H9 (cell line): ENCODE measurements at regions not wholly inside any gene's neighbourhood (a gene's known extent, or its start where the extent isn't known, plus 50 kb on each side); places are given as distances from the start of the nearest gene placed in this dataset.

Experiments used
- DNase-seq: peaks from one replicate; pipeline ENCODE4 v3.0.0-alpha.2; 2017
- H2AFZ ChIP-seq: one replicate; pipeline ENCODE4 v1.6.1; 2013; ENCODE audit warnings: mild to moderate bottlenecking, low read length, control low read depth, moderate library complexity
- H2AK5ac ChIP-seq: 2 replicates; pipeline ENCODE4 v1.6.1; 2013; ENCODE audit warnings: low read length, control low read depth, mixed read lengths; ENCODE audit not compliant: insufficient read length
- H2BK120ac ChIP-seq: one replicate; pipeline ENCODE4 v1.6.1; 2013; ENCODE audit warnings: low read depth, mild to moderate bottlenecking, low read length, control low read depth, inconsistent platforms; ENCODE audit not compliant: poor library complexity, severe bottlenecking
- H2BK12ac ChIP-seq: 2 replicates; pipeline ENCODE4 v1.6.1; 2013; ENCODE audit warnings: low read length, control low read depth, mixed read lengths, low read depth; ENCODE audit not compliant: insufficient read length
- H2BK15ac ChIP-seq: 2 replicates; pipeline ENCODE4 v1.6.1; 2013; ENCODE audit warnings: low read depth, low read length, control low read depth
- H2BK20ac ChIP-seq: one replicate; pipeline ENCODE4 v1.6.1; 2013; ENCODE audit warnings: low read depth, mild to moderate bottlenecking, low read length, control low read depth, inconsistent platforms; ENCODE audit not compliant: poor library complexity, severe bottlenecking
- H2BK5ac ChIP-seq: 2 replicates; pipeline ENCODE4 v1.6.1; 2013; ENCODE audit warnings: low read length, control low read depth, mixed read lengths; ENCODE audit not compliant: insufficient read length
- H3K14ac ChIP-seq: 2 replicates; pipeline ENCODE4 v1.6.1; 2013; ENCODE audit warnings: low read length, control low read depth; ENCODE audit not compliant: insufficient read depth
- H3K18ac ChIP-seq: 2 replicates; pipeline ENCODE4 v1.6.1; 2013; ENCODE audit warnings: low read depth, mild to moderate bottlenecking, mixed read lengths, low read length, control low read depth; ENCODE audit not compliant: insufficient read length
- H3K23ac ChIP-seq: 2 replicates; pipeline ENCODE4 v1.6.1; 2013; ENCODE audit warnings: low read length, control low read depth, mixed read lengths, low read depth; ENCODE audit not compliant: insufficient read length
- H3K23me2 ChIP-seq: 2 replicates; pipeline ENCODE4 v1.6.1; 2013; ENCODE audit warnings: low read depth, mild to moderate bottlenecking, mixed read lengths, low read length, control low read depth; ENCODE audit not compliant: insufficient read length, poor library complexity, severe bottlenecking
- H3K27ac ChIP-seq: 2 replicates; pipeline ENCODE4 v1.5.1; 2013; ENCODE audit warnings: low read length, control low read depth, mixed read lengths, low read depth; ENCODE audit not compliant: insufficient read length
- H3K27me3 ChIP-seq: 2 replicates; pipeline ENCODE4 v1.6.1; 2013; ENCODE audit warnings: low read length, control low read depth, inconsistent platforms; ENCODE audit not compliant: insufficient read depth
- H3K4ac ChIP-seq: 2 replicates; pipeline ENCODE4 v1.6.1; 2013; ENCODE audit warnings: low read depth, mild to moderate bottlenecking, control low read depth, inconsistent platforms, low read length, moderate library complexity
- H3K4me1 ChIP-seq: 2 replicates; pipeline ENCODE4 v1.6.1; 2013; ENCODE audit warnings: low read length, control low read depth, inconsistent platforms; ENCODE audit not compliant: insufficient read depth
- H3K4me2 ChIP-seq: 2 replicates; pipeline ENCODE4 v1.6.1; 2013; ENCODE audit warnings: low read length, control low read depth, mixed read lengths; ENCODE audit not compliant: insufficient read length, insufficient read depth
- H3K56ac ChIP-seq: 2 replicates; pipeline ENCODE4 v1.6.1; 2013; ENCODE audit warnings: low read depth, mild to moderate bottlenecking, mixed read lengths, low read length, control low read depth; ENCODE audit not compliant: insufficient read length
- H3K79me1 ChIP-seq: 2 replicates; pipeline ENCODE4 v1.6.1; 2013; ENCODE audit warnings: low read depth, mild to moderate bottlenecking, moderate library complexity, low read length, control low read depth, inconsistent platforms; ENCODE audit not compliant: insufficient read depth, poor library complexity, severe bottlenecking
- H3K79me2 ChIP-seq: 2 replicates; pipeline ENCODE4 v1.6.1; 2013; ENCODE audit warnings: low read length, control low read depth, inconsistent platforms; ENCODE audit not compliant: insufficient read depth
- H3K9ac ChIP-seq: 2 replicates; pipeline ENCODE4 v1.6.1; 2013; ENCODE audit warnings: low read length, control low read depth, mixed read lengths; ENCODE audit not compliant: insufficient read length; ENCODE audit errors: extremely low read depth
- H3K9me3 ChIP-seq: one replicate; pipeline ENCODE4 v1.6.1; 2013; ENCODE audit warnings: low read depth, low read length, inconsistent platforms; ENCODE audit not compliant: control insufficient read depth
- H3T11ph ChIP-seq: one replicate; pipeline ENCODE4 v1.6.1; 2013; ENCODE audit warnings: mild to moderate bottlenecking, low read length, control low read depth, inconsistent platforms
- H4K20me1 ChIP-seq: one replicate; pipeline ENCODE4 v1.6.1; 2013; ENCODE audit not compliant: control insufficient read depth, insufficient read length, insufficient read depth
- H4K5ac ChIP-seq: 2 replicates; pipeline ENCODE4 v1.6.1; 2013; ENCODE audit warnings: low read depth, mild to moderate bottlenecking, mixed read lengths, low read length, control low read depth; ENCODE audit not compliant: insufficient read length
- H4K8ac ChIP-seq: replicated peaks from 2 replicates; pipeline ENCODE4 v1.6.1; 2013; ENCODE audit warnings: low read length, control low read depth, mixed read lengths, low read depth; ENCODE audit not compliant: insufficient read length
- H4K91ac ChIP-seq: 2 replicates; pipeline ENCODE4 v1.6.1; 2013; ENCODE audit warnings: low read depth, mild to moderate bottlenecking, moderate library complexity, mixed read lengths, low read length, control low read depth; ENCODE audit not compliant: insufficient read length
- H3K27ac Mint-ChIP-seq, 3 experiments: 2 replicates in 2 of 3; 3 replicates in 1 of 3; pipeline ENCODE4 v1.8.0; 2020 to 2021; ENCODE audit warnings: mixed read lengths in 3 of 3, mild to moderate bottlenecking in 1 of 3, moderate library complexity in 1 of 3
- H3K27me3 Mint-ChIP-seq: 2 replicates; pipeline ENCODE4 v1.8.0; 2021; ENCODE audit warnings: low read depth, mild to moderate bottlenecking, moderate library complexity, mixed read lengths
- H3K36me3 Mint-ChIP-seq, 3 experiments: 2 replicates in 2 of 3; 3 replicates in 1 of 3; pipeline ENCODE4 v1.8.0; 2020 to 2021; ENCODE audit warnings: low read depth in 3 of 3, mixed read lengths in 3 of 3; ENCODE audit not compliant: insufficient read depth in 1 of 3
- H3K4me1 Mint-ChIP-seq, 2 experiments: 2 replicates each; pipeline ENCODE4 v1.8.0; 2020; ENCODE audit warnings: mixed read lengths in 2 of 2
- H3K4me3 Mint-ChIP-seq, 2 experiments: 2 replicates in 1 of 2; 3 replicates in 1 of 2; pipeline ENCODE4 v1.8.0; 2020 to 2021; ENCODE audit warnings: mild to moderate bottlenecking in 2 of 2, mixed read lengths in 2 of 2, moderate library complexity in 1 of 2
- H3K9me3 Mint-ChIP-seq, 2 experiments: 2 replicates in 1 of 2; 3 replicates in 1 of 2; pipeline ENCODE4 v1.8.0; 2020; ENCODE audit warnings: mild to moderate bottlenecking in 2 of 2, mixed read lengths in 2 of 2, moderate library complexity in 1 of 2
- CTCF ChIP-seq: fragments of 200-600 bp; sonication (generic); conservative IDR thresholded peaks from 3 replicates; pipeline ENCODE4 v1.8.0; 2021; ENCODE audit warnings: antibody characterized with exemption, mild to moderate bottlenecking
- WGBS: extraction: QIAGEN DNeasy Blood & Tissue Kit; methylation state at CpG from one replicate; pipeline ENCODE4 v1.1.7; 2013; ENCODE audit warnings: missing lambda C conversion rate, low lambda C conversion rate, mixed read lengths; ENCODE audit not compliant: insufficient read length; ENCODE audit errors: extremely low coverage; 5-methylcytosine and 5-hydroxymethylcytosine counted together

GRCh38 chr5:142239394-142240159 lies 85.2 kb downstream of the SPRY4 start:
- peaks cover 0 to 11% (median 5%) of the 10 kb centered on the region in 3 experiments; a peak in 5 of 7 replicates for H3K36me3 Mint-ChIP-seq
- Histone ChIP-seq H3K4me2 (no peak overlapping the region), H4K20me1 (no peaks in the 10 kb centered on the region), H3K56ac (no peak overlapping the region), H4K8ac (no peak overlapping the region), H3K23ac (no peak overlapping the region), H3K4ac (no peak overlapping the region), H3K79me2 (no peaks in the 10 kb centered on the region), H3K23me2 (no peaks in the 10 kb centered on the region), H3K18ac (no peak overlapping the region), H3K9ac (no peak overlapping the region), H3K27ac (no peak overlapping the region), H2AK5ac (no peak overlapping the region), H4K91ac (no peak overlapping the region), H2BK120ac (no peak overlapping the region), H3T11ph (no peak overlapping the region), H3K27me3 (no peaks in the 10 kb centered on the region), H3K9me3 (no peaks in the 10 kb centered on the region), H2BK12ac (no peak overlapping the region), H3K4me1 (peaks cover 5% of the 10 kb centered on the region), H2AFZ (no peak overlapping the region), H3K79me1 (no peaks in the 10 kb centered on the region), H2BK20ac (no peak overlapping the region), H2BK15ac (no peak overlapping the region), H2BK5ac (no peak overlapping the region), H3K14ac (no peak overlapping the region), H4K5ac (no peak overlapping the region)
- no peaks in the 10 kb centered on the region for H3K27me3 Mint-ChIP-seq
- no peak for TF ChIP-seq CTCF
- H3K4me3 Mint-ChIP-seq = no peak overlapping the region
- no CpG with 5 or more reads among the region's 4 CpGs for WGBS
- H3K4me1 Mint-ChIP-seq = peaks cover 27% of the 10 kb centered on the region in 2 experiments
- H3K9me3 Mint-ChIP-seq = peaks cover 6 to 11% of the 10 kb centered on the region in 2 experiments; a peak in 4 of 5 replicates
- no peak for DNase-seq
- H3K27ac Mint-ChIP-seq = no peak overlapping the region
